Muscle of arm (tissue), 1 donor: ENCODE measurements at regions not wholly inside any gene's neighbourhood (a gene's known extent, or its start where the extent isn't known, plus 50 kb on each side); places are given as distances from the start of the nearest gene placed in this dataset.

Experiments used
- DNase-seq: peaks from one replicate; pipeline ENCODE4 v3.0.0-alpha.2; 2013

GRCh38 chr16:6929868-6930267 is 402.8 kb upstream of the RBFOX1 start:
- DNase-seq = no peak

- no peak for DNase-seq
These were observed 405.9 kb upstream of the RBFOX1 start for GRCh38 chr16:6926762-6927161.

GRCh38 chr16:6926341-6926740 is 406.3 kb upstream of the RBFOX1 start:
- no peak for DNase-seq

- no peak for DNase-seq
These were observed 414.0 kb upstream of the RBFOX1 start for GRCh38 chr16:6918646-6919045.

- DNase-seq = no peak
These were observed 415.7 kb upstream of the RBFOX1 start for GRCh38 chr16:6916946-6917345.

GRCh38 chr16:6913566-6913965 is 419.1 kb upstream of the RBFOX1 start:
- DNase-seq = no peak

- DNase-seq = no peak
These were observed 422.3 kb upstream of the RBFOX1 start for GRCh38 chr16:6910301-6910700.

GRCh38 chr16:6905601-6906000 is 427.0 kb upstream of the RBFOX1 start:
- DNase-seq = no peak

- DNase-seq = no peak
These were observed 429.0 kb upstream of the RBFOX1 start for GRCh38 chr16:6903671-6904070.

GRCh38 chr16:6898896-6899295 is 433.7 kb upstream of the RBFOX1 start:
- DNase-seq = no peak

- DNase-seq = no peak
These were observed 434.7 kb upstream of the RBFOX1 start for GRCh38 chr16:6897876-6898485.

- DNase-seq = no peak
These were observed 439.7 kb upstream of the RBFOX1 start for GRCh38 chr16:6892966-6893365.

GRCh38 chr16:6891496-6891895 is 441.1 kb upstream of the RBFOX1 start:
- no peak for DNase-seq

- no peak for DNase-seq
These were observed 444.1 kb upstream of the RBFOX1 start for GRCh38 chr16:6888531-6888930.

- no peak for DNase-seq
These were observed 448.6 kb upstream of the RBFOX1 start for GRCh38 chr16:6884002-6884401.

GRCh38 chr16:6880263-6880662 is 452.4 kb upstream of the RBFOX1 start:
- no peak for DNase-seq

- no peak for DNase-seq
These were observed 468.0 kb upstream of the RBFOX1 start for GRCh38 chr16:6864671-6865070.

GRCh38 chr16:6864244-6864643 is 468.4 kb upstream of the RBFOX1 start:
- no peak for DNase-seq

GRCh38 chr16:6863135-6863534 is 469.5 kb upstream of the RBFOX1 start:
- no peak for DNase-seq

- DNase-seq = no peak
These were observed 470.7 kb upstream of the RBFOX1 start for GRCh38 chr16:6861815-6862477.

- no peak for DNase-seq
These were observed 471.4 kb upstream of the RBFOX1 start for GRCh38 chr16:6861135-6861814.

GRCh38 chr16:6857575-6857974 is 475.1 kb upstream of the RBFOX1 start:
- DNase-seq = no peak

- DNase-seq = no peak
These were observed 476.1 kb upstream of the RBFOX1 start for GRCh38 chr16:6856578-6856977.
